DND-41 (cell line): ENCODE measurements at regions not wholly inside any gene's neighbourhood (a gene's known extent, or its start where the extent isn't known, plus 50 kb on each side); places are given as distances from the start of the nearest gene placed in this dataset.

Source experiments
- ATAC-seq: fragments of 200-7000 bp; cut with Tn5 transposase; 3 replicates; pipeline ENCODE4 v1.9.1; 2021; ENCODE audit warnings: low read depth; ENCODE audit not compliant: insufficient read depth
- DNase-seq: peaks from one replicate; pipeline ENCODE4 v3.0.0-alpha.2; 2020
- H2AFZ ChIP-seq: 2 replicates; pipeline ENCODE4 v1.6.0; 2012; ENCODE audit warnings: low read depth, low read length
- H3K27ac ChIP-seq: 2 replicates; pipeline ENCODE4 v1.5.1; 2012; ENCODE audit warnings: low read length, inconsistent platforms
- H3K27me3 ChIP-seq: fragments of 200-600 bp; sonication (generic); 2 replicates; pipeline ENCODE4 v1.6.0; 2012; ENCODE audit warnings: low read length, mild to moderate bottlenecking, inconsistent platforms; ENCODE audit not compliant: insufficient read depth, poor library complexity
- H3K36me3 ChIP-seq: 2 replicates; pipeline ENCODE4 v1.5.1; 2012; ENCODE audit warnings: low read length, inconsistent platforms; ENCODE audit not compliant: insufficient read depth
- H3K4me1 ChIP-seq: 2 replicates; pipeline ENCODE4 v1.5.1; 2012; ENCODE audit warnings: mild to moderate bottlenecking, low read length; ENCODE audit not compliant: insufficient read depth
- H3K4me2 ChIP-seq: 2 replicates; pipeline ENCODE4 v1.6.0; 2012; ENCODE audit warnings: mild to moderate bottlenecking, moderate library complexity, low read length, inconsistent platforms; ENCODE audit not compliant: insufficient read depth
- H3K4me3 ChIP-seq, 2 experiments: fragments of 200-600 bp in 1 of 2; shearing (Covaris generic) in 1 of 2; 2 replicates each; pipeline ENCODE4 v1.5.1; 2012 to 2016; ENCODE audit warnings: inconsistent platforms in 2 of 2, low read length in 2 of 2, mild to moderate bottlenecking in 2 of 2, low read depth in 1 of 2, moderate library complexity in 1 of 2
- H3K79me2 ChIP-seq: 2 replicates; pipeline ENCODE4 v1.6.0; 2012; ENCODE audit warnings: low read length, inconsistent platforms; ENCODE audit not compliant: insufficient read depth
- H3K9ac ChIP-seq: 2 replicates; pipeline ENCODE4 v1.6.0; 2012; ENCODE audit warnings: low read depth, mild to moderate bottlenecking, inconsistent platforms, low read length, moderate library complexity
- H3K9me3 ChIP-seq: 2 replicates; pipeline ENCODE4 v1.5.1; 2012; ENCODE audit warnings: low read length, moderate library complexity, mild to moderate bottlenecking, inconsistent platforms; ENCODE audit not compliant: insufficient read depth, severe bottlenecking
- H4K20me1 ChIP-seq: 2 replicates; pipeline ENCODE4 v1.6.0; 2012; ENCODE audit warnings: low read length; ENCODE audit not compliant: insufficient read depth
- EZH2 ChIP-seq: IDR thresholded peaks from 3 replicates; pipeline ENCODE4 v1.6.1; 2012; ENCODE audit warnings: borderline replicate concordance, low read depth, mild to moderate bottlenecking, moderate library complexity, low read length, inconsistent platforms; ENCODE audit not compliant: severe bottlenecking
- TF ChIP-seq, protein P1 (sequence below): IDR thresholded peaks from 2 replicates; pipeline ENCODE4 v1.5.1; 2012; ENCODE audit warnings: borderline replicate concordance, low read length, moderate library complexity, mild to moderate bottlenecking; ENCODE audit not compliant: poor library complexity, severe bottlenecking; ENCODE audit errors: extremely low read depth

DNA sequence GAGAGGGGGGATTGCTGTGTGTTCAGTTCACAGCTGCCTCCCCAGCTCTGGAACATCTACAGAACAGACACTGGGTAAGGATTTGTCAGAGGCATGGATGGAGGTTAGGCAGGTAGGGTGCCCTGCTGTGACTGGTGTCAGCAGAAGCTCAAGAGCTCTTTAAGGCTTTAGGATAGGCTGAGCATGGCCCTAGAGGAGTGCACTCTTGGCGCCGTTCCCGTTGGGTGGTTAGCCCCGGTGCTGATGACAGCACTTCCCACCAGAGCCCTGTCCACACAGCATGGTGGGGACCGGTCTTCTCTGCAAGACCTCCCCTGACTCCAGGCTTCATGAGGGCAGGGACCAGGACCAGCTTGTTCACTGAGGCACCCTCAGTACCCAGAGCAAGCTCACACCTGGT lies 262.0 kb downstream of the BMP7 start:
- no peak overlapping the region for H2AFZ ChIP-seq
- DNase-seq, result no peak
- H3K9me3 ChIP-seq, result no peaks in the 10 kb centered on the region
- H3K9ac ChIP-seq, result no peak overlapping the region
- peaks cover 6% of the 10 kb centered on the region for H3K27me3 ChIP-seq
- peaks cover 8% of the 10 kb centered on the region; the same call in 1 of the 2 replicates for H4K20me1 ChIP-seq
- H3K27ac ChIP-seq, result no peak overlapping the region
- H3K36me3 ChIP-seq, result no peaks in the 10 kb centered on the region
- H3K79me2 ChIP-seq, result no peaks in the 10 kb centered on the region
- no peaks in the 10 kb centered on the region for H3K4me1 ChIP-seq
- no peak overlapping the region for H3K4me3 ChIP-seq
- no peak overlapping the region for H3K4me2 ChIP-seq
- TF ChIP-seq, protein P1, sequence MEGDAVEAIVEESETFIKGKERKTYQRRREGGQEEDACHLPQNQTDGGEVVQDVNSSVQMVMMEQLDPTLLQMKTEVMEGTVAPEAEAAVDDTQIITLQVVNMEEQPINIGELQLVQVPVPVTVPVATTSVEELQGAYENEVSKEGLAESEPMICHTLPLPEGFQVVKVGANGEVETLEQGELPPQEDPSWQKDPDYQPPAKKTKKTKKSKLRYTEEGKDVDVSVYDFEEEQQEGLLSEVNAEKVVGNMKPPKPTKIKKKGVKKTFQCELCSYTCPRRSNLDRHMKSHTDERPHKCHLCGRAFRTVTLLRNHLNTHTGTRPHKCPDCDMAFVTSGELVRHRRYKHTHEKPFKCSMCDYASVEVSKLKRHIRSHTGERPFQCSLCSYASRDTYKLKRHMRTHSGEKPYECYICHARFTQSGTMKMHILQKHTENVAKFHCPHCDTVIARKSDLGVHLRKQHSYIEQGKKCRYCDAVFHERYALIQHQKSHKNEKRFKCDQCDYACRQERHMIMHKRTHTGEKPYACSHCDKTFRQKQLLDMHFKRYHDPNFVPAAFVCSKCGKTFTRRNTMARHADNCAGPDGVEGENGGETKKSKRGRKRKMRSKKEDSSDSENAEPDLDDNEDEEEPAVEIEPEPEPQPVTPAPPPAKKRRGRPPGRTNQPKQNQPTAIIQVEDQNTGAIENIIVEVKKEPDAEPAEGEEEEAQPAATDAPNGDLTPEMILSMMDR, result no peak
- no peak for TF ChIP-seq EZH2
- no peak for ATAC-seq

DNA sequence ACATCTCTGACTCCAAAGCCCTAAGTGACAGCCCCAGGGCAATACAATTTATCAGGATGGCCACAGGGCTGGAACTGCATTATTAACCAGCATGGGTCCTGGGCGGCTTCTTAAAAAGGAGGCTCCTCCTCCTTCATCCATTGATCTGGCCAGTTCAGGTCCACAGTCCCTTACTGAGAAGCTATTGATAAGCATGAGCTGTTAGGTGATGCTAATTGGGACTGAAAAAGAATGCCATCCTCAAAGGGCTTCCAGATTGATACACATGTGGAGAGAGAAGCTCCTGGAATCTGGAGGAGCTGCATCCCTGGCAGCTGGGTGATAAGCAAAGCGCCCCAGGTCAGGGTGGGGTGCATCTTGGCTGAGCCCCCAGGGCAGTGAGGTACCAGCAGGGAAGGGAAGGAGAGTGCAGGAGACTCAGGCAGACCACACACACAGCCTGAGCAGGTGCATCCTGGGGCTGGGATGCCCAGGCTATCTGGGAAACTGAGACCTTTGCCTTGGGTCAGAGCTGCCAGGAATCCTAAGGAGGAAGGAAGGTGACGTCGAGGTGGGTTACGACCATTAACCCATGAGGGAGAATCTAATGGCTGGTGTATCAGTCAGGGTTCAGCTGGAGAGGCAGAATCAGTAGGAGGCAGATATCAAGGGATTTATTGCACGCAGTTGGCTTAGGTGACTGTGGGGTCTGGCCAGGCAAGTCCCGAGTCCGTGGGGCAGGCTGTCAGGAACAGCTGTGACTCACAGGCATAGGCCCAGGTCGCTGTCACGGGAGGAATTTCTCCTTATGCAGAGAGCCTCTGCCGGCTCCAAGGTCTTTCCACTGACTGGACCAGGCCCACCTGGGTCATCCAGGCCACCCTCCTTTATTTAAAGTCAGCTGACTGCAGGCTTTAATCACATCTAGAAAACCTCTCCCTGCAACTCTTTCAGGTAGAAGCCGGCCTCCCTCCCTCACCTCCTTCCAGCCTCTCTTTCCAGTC lies 261.2 kb downstream of the BMP7 start:
- Histone ChIP-seq H3K27ac (no peak overlapping the region), H3K4me3 (no peak overlapping the region), H3K4me1 (no peaks in the 10 kb centered on the region), H4K20me1 (peaks cover 12% of the 10 kb centered on the region; the same call in 1 of the 2 replicates), H3K9ac (no peak overlapping the region), H3K4me2 (no peak overlapping the region), H3K27me3 (peaks cover 9% of the 10 kb centered on the region), H3K79me2 (no peaks in the 10 kb centered on the region), H2AFZ (no peak overlapping the region), H3K36me3 (no peaks in the 10 kb centered on the region), H3K9me3 (no peaks in the 10 kb centered on the region)
- TF ChIP-seq EZH2, result no peak
- TF ChIP-seq, protein P1, result no peak
- ATAC-seq (no peak), DNase-seq (no peak)

DNA sequence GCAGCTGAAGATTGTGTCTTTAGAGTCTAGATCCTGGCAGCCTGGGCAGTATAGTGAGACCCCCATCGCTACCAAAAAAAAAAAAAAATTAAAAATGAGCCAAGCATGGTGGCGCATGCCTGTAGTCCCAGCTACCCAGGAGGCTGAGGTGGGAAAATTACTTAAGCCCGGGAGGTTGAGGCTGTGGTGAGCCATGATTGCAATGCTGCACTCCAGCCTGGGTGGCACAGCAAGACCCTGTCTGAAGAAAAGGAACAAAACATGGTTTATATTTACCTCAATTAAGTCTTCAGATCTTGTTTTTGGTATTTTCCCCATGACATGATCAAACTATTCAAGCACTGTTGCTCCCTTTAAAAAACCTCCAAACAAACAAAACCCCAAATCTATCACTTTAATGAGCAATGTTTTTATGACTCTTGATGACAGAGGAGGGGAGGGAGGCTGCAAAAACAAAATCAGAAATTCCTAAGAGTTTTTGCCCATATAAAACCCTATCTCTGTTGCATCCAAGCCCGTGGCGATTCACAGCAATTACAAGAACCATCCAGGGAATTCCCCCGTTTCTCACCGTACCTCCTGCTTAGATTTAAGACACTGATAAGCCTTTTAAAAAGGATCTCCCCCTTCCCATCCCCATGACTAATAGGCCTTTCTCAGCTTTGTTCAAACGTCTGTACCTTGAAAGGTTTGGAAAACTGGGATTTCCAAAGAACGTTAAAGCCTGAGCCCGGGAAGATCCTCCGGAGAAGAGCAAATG lies 259.9 kb downstream of the BMP7 start:
- ATAC-seq (no peak), DNase-seq (no peak)
- Histone ChIP-seq H3K36me3 (no peaks in the 10 kb centered on the region), H2AFZ (no peak overlapping the region), H3K27me3 (peaks cover 10% of the 10 kb centered on the region), H3K9ac (no peak overlapping the region), H3K9me3 (no peaks in the 10 kb centered on the region), H4K20me1 (peaks cover 12% of the 10 kb centered on the region; the same call in 1 of the 2 replicates), H3K4me2 (no peak overlapping the region), H3K79me2 (no peaks in the 10 kb centered on the region), H3K4me1 (no peaks in the 10 kb centered on the region), H3K4me3 (no peak overlapping the region), H3K27ac (no peak overlapping the region)
- no peak for TF ChIP-seq EZH2
- TF ChIP-seq, protein P1, result no peak
